Activated T-cell treated with anti-CD3 and anti-CD28 coated beads, Interleukin-2, amount 50 U/mL, for 24 hours (primary cell): ENCODE measurements at regions not wholly inside any gene's neighbourhood (a gene's known extent, or its start where the extent isn't known, plus 50 kb on each side); places are given as distances from the start of the nearest gene placed in this dataset.

Experiments used
- DNase-seq: peaks from one replicate; pipeline ENCODE4 v3.0.0-alpha.2; 2020
- H3K27ac Mint-ChIP-seq: 2 replicates; pipeline ENCODE4 v1.8.0; 2020; ENCODE audit warnings: mild to moderate bottlenecking, mixed read lengths
- H3K27me3 Mint-ChIP-seq: 2 replicates; pipeline ENCODE4 v1.8.0; 2020; ENCODE audit warnings: mixed read lengths
- H3K36me3 Mint-ChIP-seq: 2 replicates; pipeline ENCODE4 v1.8.0; 2020; ENCODE audit warnings: low read depth, mixed read lengths
- H3K4me1 Mint-ChIP-seq: 2 replicates; pipeline ENCODE4 v1.8.0; 2020; ENCODE audit warnings: low read depth, mixed read lengths
- H3K4me3 Mint-ChIP-seq: 2 replicates; pipeline ENCODE4 v1.8.0; 2020; ENCODE audit warnings: mild to moderate bottlenecking, moderate library complexity, mixed read lengths
- H3K9me3 Mint-ChIP-seq: 2 replicates; pipeline ENCODE4 v1.8.0; 2020; ENCODE audit warnings: mixed read lengths

DNA sequence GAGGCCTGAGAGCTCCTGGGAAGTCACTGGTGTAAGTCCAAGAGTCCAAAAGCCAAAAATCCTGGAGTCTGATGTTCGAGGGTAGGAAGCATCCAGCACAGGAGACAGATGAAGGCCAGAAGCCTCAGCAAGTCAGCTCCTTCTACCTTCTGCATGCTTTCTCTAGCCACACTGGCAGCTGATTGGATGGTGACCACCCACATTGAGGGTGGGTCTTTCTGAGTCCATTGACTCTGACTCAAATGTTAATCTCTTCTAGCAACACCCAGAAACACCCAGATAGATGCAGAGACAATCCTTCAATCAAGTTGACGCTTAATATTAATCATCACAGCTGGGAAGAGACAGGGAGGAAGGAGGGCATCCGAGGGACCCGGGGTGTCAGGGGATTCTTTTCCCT, 305.8 kb downstream of the AACS start:
- Mint-ChIP-seq H3K36me3 (no peaks in the 10 kb centered on the region), H3K27me3 (no peaks in the 10 kb centered on the region), H3K4me1 (no peaks in the 10 kb centered on the region), H3K27ac (no peak overlapping the region), H3K9me3 (no peaks in the 10 kb centered on the region), H3K4me3 (no peak overlapping the region)
- DNase-seq: no peak

DNA sequence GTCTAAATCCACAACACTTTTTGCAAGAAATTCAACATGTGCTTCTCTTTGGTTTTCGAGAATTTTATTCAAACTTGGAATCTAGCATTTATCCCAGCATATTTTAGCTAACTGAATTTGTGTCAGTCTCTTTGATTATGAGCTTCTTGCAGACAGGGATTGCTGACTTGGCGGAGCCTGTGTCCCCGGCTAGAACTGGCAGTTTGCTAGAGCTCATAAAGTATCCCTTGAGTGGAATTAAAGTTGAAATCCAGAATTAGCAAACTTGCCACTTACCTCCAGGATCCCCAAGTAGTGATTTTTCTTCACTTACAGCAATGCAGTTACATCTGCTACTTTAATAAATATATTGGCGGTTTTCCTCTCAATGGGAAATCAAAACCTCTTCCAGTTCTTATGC, 306.9 kb downstream of the AACS start:
- Mint-ChIP-seq H3K27me3 (peaks cover 3% of the 10 kb centered on the region), H3K36me3 (no peaks in the 10 kb centered on the region), H3K9me3 (no peaks in the 10 kb centered on the region), H3K4me3 (no peak overlapping the region), H3K4me1 (no peaks in the 10 kb centered on the region), H3K27ac (no peak overlapping the region)
- no peak for DNase-seq

- Mint-ChIP-seq H3K9me3 (no peaks in the 10 kb centered on the region), H3K4me3 (no peak overlapping the region), H3K27me3 (peaks cover 9% of the 10 kb centered on the region), H3K4me1 (no peaks in the 10 kb centered on the region), H3K27ac (no peak overlapping the region), H3K36me3 (no peaks in the 10 kb centered on the region)
- DNase-seq: no peak
Observed at GRCh38 chr12:125373375-125373774, 308.1 kb downstream of the AACS start.

DNA sequence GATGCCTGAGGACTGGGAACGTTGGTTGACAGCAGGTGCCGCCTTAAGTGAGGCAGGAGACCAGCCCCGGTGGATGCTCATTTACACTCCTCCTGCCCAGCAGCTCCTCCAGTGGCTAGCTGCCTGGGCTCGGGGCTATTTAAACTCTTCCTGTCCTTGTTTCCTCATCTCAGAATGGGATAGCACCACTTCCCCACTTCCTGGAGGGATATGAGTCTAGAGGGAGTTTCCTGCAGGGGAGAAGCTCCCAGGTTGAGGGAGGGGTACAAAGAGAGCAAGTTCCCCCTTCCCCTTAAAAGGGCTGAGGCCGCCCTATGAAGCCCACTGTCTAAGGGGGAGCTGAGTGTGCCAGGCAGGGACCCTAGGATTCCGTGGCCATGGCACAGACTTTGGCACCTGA, 311.2 kb downstream of the AACS start:
- no peaks in the 10 kb centered on the region for H3K9me3 Mint-ChIP-seq
- H3K36me3 Mint-ChIP-seq: no peaks in the 10 kb centered on the region
- H3K27me3 Mint-ChIP-seq: peaks cover 9% of the 10 kb centered on the region
- no peak for DNase-seq
- H3K4me1 Mint-ChIP-seq: no peaks in the 10 kb centered on the region
- H3K27ac Mint-ChIP-seq: no peak overlapping the region
- H3K4me3 Mint-ChIP-seq: no peak overlapping the region

DNA sequence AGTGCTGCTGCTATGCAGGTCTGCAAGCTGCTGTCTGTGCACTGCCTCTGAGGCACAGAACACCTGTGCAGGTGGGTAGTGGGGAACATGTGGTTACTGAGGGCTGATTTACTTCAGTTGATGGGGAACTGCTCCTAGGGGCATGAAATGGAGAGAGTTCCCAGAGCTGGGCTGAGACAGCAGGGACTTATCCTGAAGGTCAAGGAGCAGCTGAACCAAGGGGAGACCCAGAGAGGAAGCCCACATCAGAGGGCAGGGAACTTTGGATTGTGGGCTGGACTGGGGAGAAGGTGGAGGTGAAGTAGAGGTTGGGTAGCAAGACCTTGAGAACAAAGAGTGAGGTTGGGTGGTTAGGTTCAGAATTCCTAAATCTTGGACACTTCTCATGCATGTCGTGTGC, 311.9 kb downstream of the AACS start:
- no peaks in the 10 kb centered on the region for H3K4me1 Mint-ChIP-seq
- DNase-seq: no peak
- H3K27me3 Mint-ChIP-seq: peaks cover 9% of the 10 kb centered on the region
- H3K27ac Mint-ChIP-seq: no peak overlapping the region
- H3K36me3 Mint-ChIP-seq: no peaks in the 10 kb centered on the region
- H3K4me3 Mint-ChIP-seq: no peak overlapping the region
- H3K9me3 Mint-ChIP-seq: no peaks in the 10 kb centered on the region

DNA sequence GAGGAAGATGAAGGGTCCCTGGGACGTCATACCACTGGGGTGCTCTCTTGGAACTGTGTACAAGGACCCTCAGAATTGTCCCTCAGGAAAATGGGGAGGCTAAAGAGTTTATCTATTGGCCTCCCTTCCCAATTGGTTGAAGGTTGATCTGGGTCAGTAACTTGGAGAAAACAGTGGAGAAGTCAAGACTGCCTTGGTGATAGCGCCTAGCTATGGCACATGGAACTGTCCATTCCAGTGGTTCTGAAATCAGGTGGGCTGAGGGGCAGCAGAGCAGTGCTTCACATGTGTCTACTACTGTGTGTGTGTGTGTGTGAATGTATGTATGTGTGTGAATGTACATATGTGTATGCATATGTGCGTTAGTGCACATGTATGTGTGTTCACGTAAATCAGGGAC, 316.1 kb downstream of the AACS start:
- peaks cover 9% of the 10 kb centered on the region for H3K27me3 Mint-ChIP-seq
- DNase-seq: no peak
- no peaks in the 10 kb centered on the region for H3K9me3 Mint-ChIP-seq
- H3K36me3 Mint-ChIP-seq: no peaks in the 10 kb centered on the region
- H3K4me1 Mint-ChIP-seq: no peaks in the 10 kb centered on the region
- H3K27ac Mint-ChIP-seq: no peak overlapping the region
- H3K4me3 Mint-ChIP-seq: no peak overlapping the region

- Mint-ChIP-seq H3K27ac (no peak overlapping the region), H3K4me1 (no peaks in the 10 kb centered on the region), H3K4me3 (no peak overlapping the region), H3K36me3 (no peaks in the 10 kb centered on the region), H3K9me3 (no peaks in the 10 kb centered on the region), H3K27me3 (peaks cover under 1% of the 10 kb centered on the region)
- DNase-seq: no peak
Observed at GRCh38 chr12:125382926-125383325, 317.7 kb downstream of the AACS start.

- H3K36me3 Mint-ChIP-seq: no peaks in the 10 kb centered on the region
- no peaks in the 10 kb centered on the region for H3K27me3 Mint-ChIP-seq
Observed at GRCh38 chr12:125386652-125387051, 321.4 kb downstream of the AACS start.

GRCh38 chr12:125387206-125387605, 322.0 kb downstream of the AACS start:
- Mint-ChIP-seq H3K4me3 (no peak overlapping the region), H3K27ac (no peak overlapping the region), H3K9me3 (no peaks in the 10 kb centered on the region), H3K36me3 (no peaks in the 10 kb centered on the region), H3K27me3 (no peaks in the 10 kb centered on the region), H3K4me1 (no peaks in the 10 kb centered on the region)
- DNase-seq: no peak

More at GRCh38 chr12:125386652-125387051, 321.4 kb downstream of the AACS start:
- no peak for DNase-seq
- Mint-ChIP-seq H3K4me3 (no peak overlapping the region), H3K4me1 (no peaks in the 10 kb centered on the region), H3K9me3 (no peaks in the 10 kb centered on the region), H3K27ac (no peak overlapping the region)

DNA sequence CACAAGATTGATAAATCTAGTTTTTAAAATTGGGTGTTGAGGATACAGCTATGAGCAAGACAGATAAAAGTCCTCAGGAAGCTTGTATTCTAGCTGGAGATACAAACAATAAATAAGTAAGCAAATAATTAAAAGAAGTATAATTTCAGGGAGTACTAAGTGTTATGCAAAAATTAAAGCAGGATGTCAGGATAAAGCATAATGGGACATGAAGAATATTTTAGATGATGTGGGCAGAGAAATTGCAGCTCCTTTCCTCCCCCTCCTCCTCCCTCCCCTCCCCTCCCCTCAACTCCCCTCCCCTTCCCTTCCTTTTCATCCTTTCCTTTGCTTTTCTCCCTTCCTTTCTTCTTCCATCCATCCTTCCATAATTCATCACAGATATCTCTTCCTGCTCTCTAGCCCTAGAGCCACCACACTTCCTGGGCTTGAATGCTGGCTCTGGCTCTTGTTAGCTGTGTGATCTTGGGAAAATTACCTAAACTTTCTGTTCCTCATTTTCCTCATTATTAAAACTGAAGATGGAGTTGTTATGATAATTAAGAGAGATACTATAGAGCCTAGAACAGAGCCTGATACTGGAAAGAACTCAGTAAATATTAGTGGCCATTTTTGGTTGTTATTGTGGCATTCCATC, 323.9 kb downstream of the AACS start:
- Mint-ChIP-seq H3K4me1 (no peaks in the 10 kb centered on the region), H3K36me3 (no peaks in the 10 kb centered on the region)

GRCh38 chr12:125393569-125393968, 328.3 kb downstream of the AACS start:
- Mint-ChIP-seq H3K36me3 (no peaks in the 10 kb centered on the region), H3K4me3 (no peak overlapping the region), H3K4me1 (no peaks in the 10 kb centered on the region), H3K27ac (no peak overlapping the region), H3K9me3 (no peaks in the 10 kb centered on the region), H3K27me3 (no peaks in the 10 kb centered on the region)
- DNase-seq: no peak

More for the DNA sequence above, 323.9 kb downstream of the AACS start:
- DNase-seq: no peak
- no peaks in the 10 kb centered on the region for H3K27me3 Mint-ChIP-seq
- H3K27ac Mint-ChIP-seq: no peak overlapping the region
- no peak overlapping the region for H3K4me3 Mint-ChIP-seq
- H3K9me3 Mint-ChIP-seq: no peaks in the 10 kb centered on the region

DNA sequence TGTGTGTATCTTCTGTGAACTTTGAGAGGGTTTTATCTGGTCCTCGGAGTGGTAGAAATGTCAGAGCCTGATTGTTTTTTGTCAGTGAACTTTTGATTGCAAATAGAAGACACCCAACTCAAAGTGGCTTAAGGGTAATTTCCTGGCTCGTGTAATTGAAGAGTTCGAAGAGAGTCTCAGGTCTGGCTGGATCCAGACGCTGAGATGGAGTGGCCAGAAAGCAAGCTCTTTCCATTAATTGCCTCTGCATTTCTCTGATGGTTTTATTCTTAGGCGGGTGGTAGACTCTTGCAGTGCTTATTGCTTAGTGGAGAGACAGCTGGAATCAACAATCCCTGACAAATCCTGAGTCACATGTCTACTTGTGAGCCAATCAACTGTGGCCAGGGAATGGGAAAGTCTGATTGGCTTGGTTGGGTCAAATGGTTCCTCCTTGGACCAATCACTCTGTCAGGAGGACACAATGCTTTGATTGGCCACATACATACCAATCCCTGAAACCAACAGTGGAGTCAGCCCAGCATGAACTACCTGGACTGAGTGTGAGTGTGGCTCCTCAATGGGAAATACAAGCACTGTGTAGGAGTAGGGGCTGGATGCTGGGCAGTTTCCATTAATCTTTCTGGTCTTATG, 330.5 kb downstream of the AACS start:
- Mint-ChIP-seq H3K27me3 (no peaks in the 10 kb centered on the region), H3K9me3 (no peaks in the 10 kb centered on the region), H3K4me1 (no peaks in the 10 kb centered on the region)

DNA sequence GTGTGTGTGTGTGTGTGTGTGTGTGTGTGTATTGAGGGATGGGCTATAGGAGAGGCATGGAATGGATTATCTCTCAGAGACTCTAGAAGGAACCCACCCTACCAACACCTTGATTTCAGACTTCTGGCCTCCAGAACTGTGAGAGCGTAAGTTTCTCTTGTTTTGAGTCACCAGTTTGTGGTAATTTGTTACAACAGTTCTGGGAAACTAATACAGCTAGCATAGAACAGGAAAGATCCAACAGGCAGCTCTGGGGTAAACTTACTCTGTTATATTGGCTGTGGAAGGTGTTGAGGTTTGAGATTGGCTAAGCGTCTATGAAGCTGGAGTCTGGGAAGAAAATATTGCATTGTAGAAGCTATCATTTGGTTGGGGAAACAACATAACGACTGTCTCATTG, 334.3 kb downstream of the AACS start:
- peaks cover 2% of the 10 kb centered on the region for H3K27me3 Mint-ChIP-seq
- H3K36me3 Mint-ChIP-seq: no peaks in the 10 kb centered on the region
- no peak overlapping the region for H3K27ac Mint-ChIP-seq
- no peak for DNase-seq
- no peak overlapping the region for H3K4me3 Mint-ChIP-seq
- no peaks in the 10 kb centered on the region for H3K4me1 Mint-ChIP-seq
- H3K9me3 Mint-ChIP-seq: peaks cover 2% of the 10 kb centered on the region

More for the DNA sequence above, 330.5 kb downstream of the AACS start:
- Mint-ChIP-seq H3K36me3 (no peaks in the 10 kb centered on the region), H3K4me3 (no peak overlapping the region), H3K27ac (no peak overlapping the region)
- DNase-seq: no peak

DNA sequence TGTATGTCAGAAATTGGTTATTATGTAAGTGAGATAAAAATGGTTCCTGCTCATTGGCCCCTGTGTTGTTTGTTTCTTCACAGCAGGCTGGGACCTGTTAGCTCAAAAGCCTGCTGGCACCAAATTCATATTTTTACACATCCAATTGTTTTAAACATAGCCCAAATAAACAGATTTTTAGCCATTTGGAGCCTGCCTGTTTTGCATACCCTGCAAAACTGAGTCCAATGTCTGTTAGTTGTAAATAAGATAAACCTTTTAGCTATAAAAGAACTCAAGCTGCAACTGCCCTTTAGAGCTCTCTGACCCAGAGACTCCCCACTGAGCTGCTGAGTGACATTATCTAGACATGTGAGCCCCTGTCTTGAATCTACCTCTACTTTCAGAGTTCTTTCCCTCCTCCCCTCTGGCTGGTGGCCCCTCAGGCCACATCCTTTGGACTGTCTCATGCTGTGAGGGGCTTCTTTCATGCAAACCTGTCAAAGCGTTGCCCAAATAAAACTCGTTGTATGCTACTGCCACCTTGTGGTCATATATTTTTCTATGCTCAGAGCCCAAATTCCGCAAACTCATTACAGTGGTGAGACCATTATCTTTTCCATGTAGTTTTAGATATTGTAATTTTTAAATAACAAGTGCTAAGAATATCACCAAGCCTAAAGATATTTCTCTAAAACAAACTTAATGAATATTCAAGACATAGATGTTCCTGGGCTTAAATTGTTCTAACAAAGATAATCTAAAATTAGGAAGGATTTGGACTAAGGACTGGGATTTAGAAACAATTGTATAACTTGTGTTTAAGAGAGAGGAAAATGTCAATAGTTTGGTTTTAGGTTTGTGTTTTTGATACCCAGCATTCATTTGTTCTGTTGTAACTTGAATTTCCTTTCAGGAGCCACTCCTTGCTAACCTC, 337.9 kb downstream of the AACS start:
- Mint-ChIP-seq H3K36me3 (no peaks in the 10 kb centered on the region), H3K9me3 (peaks cover 2% of the 10 kb centered on the region), H3K27me3 (peaks cover 2% of the 10 kb centered on the region), H3K27ac (no peak overlapping the region), H3K4me1 (no peaks in the 10 kb centered on the region), H3K4me3 (no peak overlapping the region)
- DNase-seq: no peak

DNA sequence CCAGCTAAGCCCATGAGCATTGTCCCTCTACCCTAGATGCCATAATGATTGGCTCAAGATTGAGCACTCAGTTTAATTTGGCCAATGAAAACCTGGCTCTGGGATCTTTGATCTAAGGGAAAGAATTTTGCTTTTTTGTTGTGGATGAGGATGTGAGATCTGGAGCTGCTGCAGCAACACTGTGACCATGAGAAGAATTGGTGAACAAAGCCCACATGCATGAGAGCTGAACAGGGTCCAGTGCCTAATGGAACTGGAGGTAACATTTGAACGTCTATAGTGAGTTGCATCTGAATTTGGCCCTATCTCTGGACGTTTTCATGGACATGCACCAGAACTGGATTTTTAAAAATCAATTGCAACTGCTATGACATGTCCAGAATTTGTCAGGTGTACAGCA, 338.6 kb downstream of the AACS start:
- Mint-ChIP-seq H3K36me3 (no peaks in the 10 kb centered on the region), H3K4me3 (no peak overlapping the region), H3K27me3 (peaks cover 2% of the 10 kb centered on the region), H3K4me1 (no peaks in the 10 kb centered on the region), H3K27ac (no peak overlapping the region), H3K9me3 (peaks cover 2% of the 10 kb centered on the region)
- no peak for DNase-seq
